CD14-positive monocyte (primary cell): ENCODE measurements at regions not wholly inside any gene's neighbourhood (a gene's known extent, or its start where the extent isn't known, plus 50 kb on each side); places are given as distances from the start of the nearest gene placed in this dataset.
A peak's percentile ranks its signal among the peaks of the same experiment; 100 is the strongest.

ENCODE experiments used
- DNase-seq, 3 donors: peaks; one replicate each; pipeline ENCODE4 v3.0.0-alpha.2; 2011 to 2022
- H2AFZ ChIP-seq: 2 replicates; pipeline ENCODE4 v1.6.0; 2012; ENCODE audit warnings: mild to moderate bottlenecking, low read depth, low read length, inconsistent platforms; ENCODE audit not compliant: insufficient read depth, poor library complexity, severe bottlenecking
- H3K27ac ChIP-seq, 2 donors: 1 replicate in 1 of 2; 2 replicates in 1 of 2; pipeline ENCODE4 v1.5.1; 2012 to 2013; ENCODE audit warnings: low read length in 2 of 2, control low read depth in 1 of 2, inconsistent platforms in 1 of 2, low read depth in 1 of 2, mild to moderate bottlenecking in 1 of 2
- H3K27me3 ChIP-seq, 2 donors: one replicate each; pipeline versions ENCODE4 v1.6.0 to v1.6.1; 2011 to 2013; ENCODE audit warnings: low read length in 2 of 2; ENCODE audit not compliant: control insufficient read depth in 2 of 2, insufficient read depth in 2 of 2
- H3K36me3 ChIP-seq, 2 donors: replicated peaks in 1 of 2; 1 replicate in 1 of 2; 2 replicates in 1 of 2; pipeline versions ENCODE4 v1.5.1 to v1.6.1; 2012 to 2013; ENCODE audit warnings: low read length in 2 of 2, control low read depth in 1 of 2, inconsistent platforms in 1 of 2, mild to moderate bottlenecking in 1 of 2; ENCODE audit not compliant: insufficient read depth in 2 of 2, control insufficient read depth in 1 of 2
- H3K4me1 ChIP-seq, 2 donors: 1 replicate in 1 of 2; 2 replicates in 1 of 2; pipeline versions ENCODE4 v1.5.1 to v1.6.1; 2012 to 2013; ENCODE audit warnings: low read length in 2 of 2, control low read depth in 1 of 2, inconsistent platforms in 1 of 2, mild to moderate bottlenecking in 1 of 2, moderate library complexity in 1 of 2; ENCODE audit not compliant: insufficient read depth in 2 of 2, control insufficient read depth in 1 of 2
- H3K4me2 ChIP-seq: replicated peaks from 2 replicates; pipeline ENCODE3; 2012; ENCODE audit warnings: low read length, moderate library complexity, mild to moderate bottlenecking; ENCODE audit not compliant: poor library complexity, severe bottlenecking; ENCODE audit errors: extremely low read depth
- H3K4me3 ChIP-seq, 3 experiments: fragments of 200-600 bp in 1 of 3; sonication (generic) in 1 of 3; replicated peaks in 1 of 3; 1 replicate in 2 of 3; 2 replicates in 1 of 3; pipeline ENCODE4 v1.5.1; 2011 to 2013; ENCODE audit warnings: low read length in 3 of 3, mild to moderate bottlenecking in 3 of 3, control low read depth in 2 of 3, low read depth in 2 of 3, inconsistent platforms in 1 of 3, moderate library complexity in 1 of 3
- H3K79me2 ChIP-seq: 2 replicates; pipeline ENCODE4 v1.6.0; 2012; ENCODE audit warnings: mild to moderate bottlenecking, control low read depth, inconsistent platforms, low read length, moderate library complexity; ENCODE audit not compliant: insufficient read depth
- H3K9ac ChIP-seq: 2 replicates; pipeline ENCODE4 v1.6.0; 2017; ENCODE audit warnings: low read length, mild to moderate bottlenecking; ENCODE audit not compliant: insufficient read depth, poor library complexity, severe bottlenecking
- H3K9me3 ChIP-seq, 2 donors: replicated peaks in 1 of 2; 1 replicate in 1 of 2; 2 replicates in 1 of 2; pipeline versions ENCODE4 v1.5.1 to v1.6.1; 2012 to 2013; ENCODE audit warnings: low read length in 2 of 2, control low read depth in 1 of 2; ENCODE audit not compliant: control insufficient read depth in 1 of 2, insufficient read depth in 1 of 2
- H4K20me1 ChIP-seq: 2 replicates; pipeline ENCODE4 v1.6.0; 2012; ENCODE audit warnings: mild to moderate bottlenecking, low read length, control low read depth, moderate library complexity; ENCODE audit not compliant: insufficient read depth
- H3K27ac Mint-ChIP-seq, 7 donors: one replicate each; pipeline ENCODE4 v1.8.0; 2020; ENCODE audit warnings: mild to moderate bottlenecking in 7 of 7, mixed read lengths in 7 of 7, moderate library complexity in 6 of 7, inconsistent platforms in 2 of 7
- H3K27me3 Mint-ChIP-seq, 3 donors: one replicate each; pipeline ENCODE4 v1.8.0; 2021 to 2022; ENCODE audit warnings: low read depth in 3 of 3, mild to moderate bottlenecking in 3 of 3, mixed read lengths in 3 of 3, moderate library complexity in 3 of 3, inconsistent platforms in 1 of 3
- H3K36me3 Mint-ChIP-seq, 2 donors: one replicate each; pipeline ENCODE4 v1.8.0; 2020; ENCODE audit warnings: mixed read lengths in 2 of 2, inconsistent platforms in 1 of 2, mild to moderate bottlenecking in 1 of 2
- H3K4me1 Mint-ChIP-seq: one replicate; pipeline ENCODE4 v1.8.0; 2020; ENCODE audit warnings: mild to moderate bottlenecking, mixed read lengths
- H3K4me3 Mint-ChIP-seq, 2 donors: one replicate each; pipeline ENCODE4 v1.8.0; 2020; ENCODE audit warnings: mild to moderate bottlenecking in 2 of 2, mixed read lengths in 2 of 2, moderate library complexity in 1 of 2
- H3K9me3 Mint-ChIP-seq, 7 donors: one replicate each; pipeline ENCODE4 v1.8.0; 2020 to 2022; ENCODE audit warnings: mixed read lengths in 7 of 7, mild to moderate bottlenecking in 6 of 7, moderate library complexity in 6 of 7, inconsistent platforms in 2 of 7
- WGBS: methylation state at CpG from one replicate; pipeline ENCODE4 v1.1.5; 2013; ENCODE audit warnings: missing lambda C conversion rate; ENCODE audit not compliant: insufficient coverage; 5-methylcytosine and 5-hydroxymethylcytosine counted together
- intact Hi-C, 2 donors: fragments of 100-400 bp; cut with micrococcal nuclease; formaldehyde crosslinking; loops; one replicate each; pipeline versions ENCODE4 v1.15.0 to v1.15.1; 2023
- TF ChIP-seq, protein P1 (sequence below): fragments of 200-600 bp; IDR thresholded peaks from one replicate; pipeline ENCODE4 v1.8.0; 2022; ENCODE audit warnings: antibody characterized with exemption, mild to moderate bottlenecking

DNA sequence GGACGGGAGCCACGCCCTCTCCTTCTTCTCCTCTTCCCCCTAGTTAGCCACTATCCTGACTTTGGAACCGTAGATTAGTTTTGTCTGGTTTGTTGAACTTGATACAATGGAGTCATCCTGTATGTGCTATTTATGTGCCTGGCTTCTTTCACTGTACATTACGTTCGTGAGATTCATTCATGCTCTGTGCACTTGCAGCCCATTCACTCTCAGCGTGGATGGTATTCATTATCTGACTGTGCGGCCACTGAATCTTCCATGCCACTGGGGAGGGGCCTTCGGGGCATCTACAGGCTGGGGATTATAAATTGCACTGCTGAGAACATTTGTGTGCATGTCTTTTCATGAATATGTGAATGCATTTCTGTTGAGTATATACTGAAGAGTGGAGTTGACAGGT lies 262.5 kb downstream of the CDH26 start:
- H3K9me3 ChIP-seq: no peaks in the 10 kb centered on the region
- TF ChIP-seq, protein P1, sequence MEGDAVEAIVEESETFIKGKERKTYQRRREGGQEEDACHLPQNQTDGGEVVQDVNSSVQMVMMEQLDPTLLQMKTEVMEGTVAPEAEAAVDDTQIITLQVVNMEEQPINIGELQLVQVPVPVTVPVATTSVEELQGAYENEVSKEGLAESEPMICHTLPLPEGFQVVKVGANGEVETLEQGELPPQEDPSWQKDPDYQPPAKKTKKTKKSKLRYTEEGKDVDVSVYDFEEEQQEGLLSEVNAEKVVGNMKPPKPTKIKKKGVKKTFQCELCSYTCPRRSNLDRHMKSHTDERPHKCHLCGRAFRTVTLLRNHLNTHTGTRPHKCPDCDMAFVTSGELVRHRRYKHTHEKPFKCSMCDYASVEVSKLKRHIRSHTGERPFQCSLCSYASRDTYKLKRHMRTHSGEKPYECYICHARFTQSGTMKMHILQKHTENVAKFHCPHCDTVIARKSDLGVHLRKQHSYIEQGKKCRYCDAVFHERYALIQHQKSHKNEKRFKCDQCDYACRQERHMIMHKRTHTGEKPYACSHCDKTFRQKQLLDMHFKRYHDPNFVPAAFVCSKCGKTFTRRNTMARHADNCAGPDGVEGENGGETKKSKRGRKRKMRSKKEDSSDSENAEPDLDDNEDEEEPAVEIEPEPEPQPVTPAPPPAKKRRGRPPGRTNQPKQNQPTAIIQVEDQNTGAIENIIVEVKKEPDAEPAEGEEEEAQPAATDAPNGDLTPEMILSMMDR: no peak
- no peak overlapping the region for H3K27ac ChIP-seq
- no peak overlapping the region for H2AFZ ChIP-seq
- H3K4me1 Mint-ChIP-seq: peaks cover 13% of the 10 kb centered on the region
- H3K36me3 Mint-ChIP-seq: peaks cover 6 to 25% of the 10 kb centered on the region in 2 donors
- H3K27ac Mint-ChIP-seq: no peak overlapping the region
- H3K4me2 ChIP-seq: no peak overlapping the region
- no peaks in the 10 kb centered on the region for H3K27me3 Mint-ChIP-seq
- H3K4me3 Mint-ChIP-seq: no peak overlapping the region
- peaks cover 0 to 7% of the 10 kb centered on the region in 2 donors for H3K36me3 ChIP-seq
- no peak overlapping the region for H3K9ac ChIP-seq
- no peak for DNase-seq
- H3K9me3 Mint-ChIP-seq: peaks cover 0 to 5% (median 0%) of the 10 kb centered on the region in 7 donors
- H3K4me3 ChIP-seq: no peak overlapping the region
- H3K79me2 ChIP-seq: no peaks in the 10 kb centered on the region
- no peaks in the 10 kb centered on the region for H4K20me1 ChIP-seq
- intact Hi-C loops: loop anchor here in 1 of 2 donors (10.0 kb wide), 1 partner anchor 166 kb away; no protein-coding TSS in a partner anchor
- H3K27me3 ChIP-seq: no peaks in the 10 kb centered on the region
- WGBS: 96% methylated on average over 6 of the region's 8 CpGs
- no peaks in the 10 kb centered on the region for H3K4me1 ChIP-seq

DNA sequence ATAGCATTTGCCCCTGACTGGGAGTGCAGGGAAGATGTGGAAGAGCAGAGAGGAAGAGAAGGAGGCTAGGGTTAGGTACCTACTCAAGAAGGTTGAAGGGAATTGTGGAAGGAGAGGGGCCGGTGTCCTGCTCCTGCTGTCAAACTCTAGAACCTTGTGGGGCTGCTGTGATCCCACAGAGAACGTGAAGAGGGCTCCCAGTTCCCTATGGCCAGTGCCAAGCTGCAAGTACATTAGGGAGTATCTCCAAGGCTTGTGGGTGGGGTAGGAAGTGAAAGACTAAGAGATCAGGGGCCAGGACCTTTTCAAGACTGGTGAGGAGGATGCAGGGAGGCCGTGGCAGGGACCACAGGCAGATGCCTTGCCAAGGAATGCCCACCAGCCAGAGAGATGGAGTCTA lies 263.4 kb downstream of the CDH26 start:
- Histone ChIP-seq H3K4me2 (no peak overlapping the region), H3K9me3 (no peaks in the 10 kb centered on the region), H3K9ac (no peak overlapping the region), H2AFZ (no peak overlapping the region), H4K20me1 (no peaks in the 10 kb centered on the region), H3K36me3 (no peaks in the 10 kb centered on the region), H3K4me1 (peaks cover 3 to 6% of the 10 kb centered on the region in 2 donors), H3K27me3 (no peaks in the 10 kb centered on the region), H3K4me3 (no peak overlapping the region), H3K79me2 (no peaks in the 10 kb centered on the region), H3K27ac (no peak overlapping the region)
- H3K4me3 Mint-ChIP-seq: no peak overlapping the region
- TF ChIP-seq, protein P1: no peak
- H3K27ac Mint-ChIP-seq: peak overlapping the region in 2 of 7 donors; percentile 6 to 23
- peaks cover 12% of the 10 kb centered on the region for H3K4me1 Mint-ChIP-seq
- peaks cover 0 to 5% (median 0%) of the 10 kb centered on the region in 7 donors for H3K9me3 Mint-ChIP-seq
- WGBS: 91% methylated on average over 1 of the region's 3 CpGs
- H3K36me3 Mint-ChIP-seq: peaks cover 6 to 25% of the 10 kb centered on the region in 2 donors
- intact Hi-C loops: loop anchor here in 1 of 2 donors (10.0 kb wide), 1 partner anchor 167 kb away; no protein-coding TSS in a partner anchor
- no peak for DNase-seq
- H3K27me3 Mint-ChIP-seq: no peaks in the 10 kb centered on the region
